HepG2 (cell line): ENCODE measurements at regions not wholly inside any gene's neighbourhood (a gene's known extent, or its start where the extent isn't known, plus 50 kb on each side); places are given as distances from the start of the nearest gene placed in this dataset.
A peak's percentile ranks its signal among the peaks of the same experiment; 100 is the strongest.

ENCODE experiments used
- ATAC-seq: fragments of 200-7000 bp; cut with Tn5 transposase; 3 replicates; pipeline ENCODE4 v1.9.1; 2020; ENCODE audit warnings: mild to moderate bottlenecking, moderate library complexity
- BruUV-seq: library from RNA; stranded (reverse); fragments of 400-500 nt; replicated peaks from 2 replicates; lab custom pipeline; 2021; lab: Mats Ljungman, UMichigan
- CTCF ChIA-PET: fragments of 300-600 bp; formaldehyde crosslinking; extraction: SDS; loops from one replicate; lab custom pipeline; 2021; ENCODE audit warnings: low total read pairs, inconsistent platforms, low intra/inter-chr PET ratio; lab: Yijun Ruan, JAX
- POLR2A ChIA-PET: fragments of 350-600 bp; sonication (Branson Sonifier 250); formaldehyde crosslinking; loops from one replicate; lab custom pipeline; 2020; ENCODE audit warnings: antibody characterized with exemption, inconsistent platforms; lab: Yijun Ruan, JAX
- DNase-seq: peaks from one replicate; pipeline ENCODE4 v3.0.0-alpha.2; 2015; ENCODE audit warnings: low spot score
- FAIRE-seq: peaks from 3 replicates; lab custom pipeline; 2011; peaks lifted over from hg19 to GRCh38; lab: Jason Lieb, UNC
- H2AFZ ChIP-seq: one replicate; pipeline ENCODE4 v1.6.1; 2011; ENCODE audit warnings: low read length, inconsistent platforms
- H3K27ac ChIP-seq: fragments of 300-600 bp; 3 replicates; pipeline ENCODE4 v1.8.0; 2011; ENCODE audit warnings: mixed run types, mild to moderate bottlenecking, mixed read lengths, low read length, inconsistent platforms; ENCODE audit not compliant: insufficient read depth; ENCODE audit errors: extremely low read length
- H3K27me3 ChIP-seq, 2 experiments: fragments of 200-600 bp in 1 of 2; 2 replicates in 1 of 2; 3 replicates in 1 of 2; pipeline versions ENCODE4 v1.6.0 to v1.8.0; 2011; ENCODE audit warnings: low read length in 2 of 2, mild to moderate bottlenecking in 2 of 2, moderate library complexity in 2 of 2, inconsistent platforms in 1 of 2; ENCODE audit not compliant: insufficient read depth in 2 of 2, control insufficient read depth in 1 of 2
- H3K36me3 ChIP-seq, 2 experiments: fragments of 200-600 bp in 1 of 2; replicated peaks in 1 of 2; 2 replicates in 1 of 2; 3 replicates in 1 of 2; pipeline versions ENCODE4 v1.5.1 to v1.8.0; 2011; ENCODE audit warnings: low read length in 2 of 2, inconsistent platforms in 1 of 2; ENCODE audit not compliant: insufficient read depth in 2 of 2, control insufficient read depth in 1 of 2
- H3K4me1 ChIP-seq: 2 replicates; pipeline ENCODE4 v1.5.1; 2012; ENCODE audit warnings: low read length, inconsistent platforms; ENCODE audit not compliant: insufficient read depth
- H3K4me2 ChIP-seq: 2 replicates; pipeline ENCODE4 v1.6.0; 2011; ENCODE audit warnings: low read depth, low read length, inconsistent platforms
- H3K4me3 ChIP-seq, 3 experiments: fragments of 200-600 bp in 1 of 3; sonication (generic), shearing (Covaris generic) in 1 of 3; replicated peaks in 1 of 3; 2 replicates each; pipeline ENCODE4 v1.5.1; 2011 to 2016; ENCODE audit warnings: low read length in 3 of 3, inconsistent platforms in 2 of 3, low read depth in 2 of 3, mild to moderate bottlenecking in 2 of 3, control low read depth in 1 of 3, mixed read lengths in 1 of 3; ENCODE audit not compliant: insufficient read depth in 1 of 3
- H3K79me2 ChIP-seq: one replicate; pipeline ENCODE4 v1.6.1; 2011; ENCODE audit warnings: low read length, inconsistent platforms; ENCODE audit not compliant: insufficient read depth
- H3K9ac ChIP-seq: 2 replicates; pipeline ENCODE4 v1.6.0; 2011; ENCODE audit warnings: mild to moderate bottlenecking, low read depth, low read length, inconsistent platforms; ENCODE audit not compliant: insufficient read depth
- H3K9me3 ChIP-seq: 2 replicates; pipeline ENCODE4 v1.5.1; 2012; ENCODE audit warnings: mild to moderate bottlenecking, low read length
- H4K20me1 ChIP-seq: 2 replicates; pipeline ENCODE4 v1.6.0; 2011; ENCODE audit warnings: inconsistent platforms, mild to moderate bottlenecking, low read length, moderate library complexity; ENCODE audit not compliant: insufficient read depth
- DZIP1 ChIP-seq: sonication (generic); formaldehyde crosslinking; IDR thresholded peaks from 2 replicates; pipeline ENCODE4 v1.5.0; 2020; ENCODE audit warnings: mild to moderate bottlenecking, missing genetic modification reagents
- FLYWCH1 ChIP-seq: sonication (generic); formaldehyde crosslinking; IDR thresholded peaks from 2 replicates; pipeline ENCODE4 v1.8.1; 2023; ENCODE audit warnings: mild to moderate bottlenecking, missing genetic modification reagents
- HINFP ChIP-seq: sonication (generic); formaldehyde crosslinking; IDR thresholded peaks from 2 replicates; pipeline ENCODE4 v1.4.0; 2020; ENCODE audit warnings: low read depth, mild to moderate bottlenecking, missing genetic modification reagents
- NPAS2 ChIP-seq: sonication (generic); formaldehyde crosslinking; IDR thresholded peaks from 2 replicates; pipeline ENCODE4 v1.8.0; 2022; ENCODE audit warnings: mild to moderate bottlenecking, missing genetic modification reagents, borderline replicate concordance
- NR2F1 ChIP-seq, 2 experiments: fragments of 450-650 bp in 1 of 2; formaldehyde crosslinking in 1 of 2; IDR thresholded peaks; 2 replicates each; pipeline versions ENCODE4 v1.5.0 to v1.6.1; 2016 to 2020; ENCODE audit warnings: mild to moderate bottlenecking in 1 of 2, missing compliant biosample characterization in 1 of 2, missing genetic modification reagents in 1 of 2, moderate library complexity in 1 of 2
- NR2F6 ChIP-seq, 2 experiments: IDR thresholded peaks; 2 replicates each; pipeline ENCODE4 v1.6.1; 2016; ENCODE audit warnings: antibody characterized with exemption in 1 of 2, mild to moderate bottlenecking in 1 of 2
- STAG1 ChIP-seq: sonication (generic); formaldehyde crosslinking; IDR thresholded peaks from 2 replicates; pipeline ENCODE4 v1.4.0; 2020; ENCODE audit warnings: missing genetic modification reagents
- ZNF512B ChIP-seq: sonication (generic); formaldehyde crosslinking; IDR thresholded peaks from 2 replicates; pipeline ENCODE4 v1.5.1; 2020; ENCODE audit warnings: missing genetic modification reagents, mild to moderate bottlenecking, borderline replicate concordance
- ZNF781 ChIP-seq: sonication (generic); formaldehyde crosslinking; IDR thresholded peaks from 2 replicates; pipeline ENCODE4 v1.5.1; 2020; ENCODE audit warnings: borderline replicate concordance, mild to moderate bottlenecking, missing genetic modification reagents; ENCODE audit errors: not compliant biosample characterization
- WGBS: methylation state at CpG from one replicate; pipeline ENCODE4 v1.1.6; 2017; ENCODE audit warnings: low lambda C conversion rate; 5-methylcytosine and 5-hydroxymethylcytosine counted together
- in situ Hi-C: cut with HindIII; loops from 2 replicates; pipeline ENCODE4 v1.10.0; 2017; ENCODE audit warnings: low pct_unique_long_range_greater_than_20kb; ENCODE audit not compliant: extremely low pct_ligation_motif_present
- intact Hi-C: fragments of 100-400 bp; cut with micrococcal nuclease; formaldehyde crosslinking; loops from one replicate; pipeline ENCODE4 v1.10.0; 2022; ENCODE audit not compliant: unreplicated experiment

- ATAC-seq (no peak), FAIRE-seq (peak; percentile 26), DNase-seq (no peak)
- H3K4me1 ChIP-seq: peaks cover 9% of the 10 kb centered on the region; the same call in 1 of the 2 replicates
- no peak overlapping the region for H3K27ac ChIP-seq
- H3K4me2 ChIP-seq: no peak overlapping the region
- H3K4me3 ChIP-seq: no peak overlapping the region
- TF ChIP-seq NR2F1 (CRISPR knock-in tag; IDR thresholded peaks at IDR 0.05) (peak in 1 of 2 experiments; percentile 42; a peak in 1 of 4 replicates), NR2F6 (IDR thresholded peaks at IDR 0.05) (peak; percentile 21; the same call in 1 of the 2 replicates), NR2F6 (CRISPR knock-in tag; IDR thresholded peaks at IDR 0.05) (0 out of 2 replicates have a peak, but pooled peaks have one; percentile 23), NPAS2 (no peak)
- CTCF ChIA-PET: no interaction called here
- H3K36me3 ChIP-seq: no peaks in the 10 kb centered on the region
- intact Hi-C loops (no loop called here), in situ Hi-C loops (no loop called here)
- H2AFZ ChIP-seq: no peak overlapping the region
- H3K9ac ChIP-seq: no peak overlapping the region
- BruUV-seq: no TSS peak
- H3K27me3 ChIP-seq: no peaks in the 10 kb centered on the region; a peak in 1 of 5 replicates
- no peaks in the 10 kb centered on the region for H4K20me1 ChIP-seq
- 19% methylated on average over 1 of the region's 1 CpG for WGBS
- POLR2A ChIA-PET: interaction anchor here (0.8 kb wide), 1 partner anchor 53 kb away, joined by 5 read pairs; no protein-coding TSS in a partner anchor
- no peaks in the 10 kb centered on the region for H3K9me3 ChIP-seq
- no peaks in the 10 kb centered on the region for H3K79me2 ChIP-seq
Observed at GRCh38 chr2:62319070-62319469, 123.2 kb downstream of the B3GNT2 start.

DNA sequence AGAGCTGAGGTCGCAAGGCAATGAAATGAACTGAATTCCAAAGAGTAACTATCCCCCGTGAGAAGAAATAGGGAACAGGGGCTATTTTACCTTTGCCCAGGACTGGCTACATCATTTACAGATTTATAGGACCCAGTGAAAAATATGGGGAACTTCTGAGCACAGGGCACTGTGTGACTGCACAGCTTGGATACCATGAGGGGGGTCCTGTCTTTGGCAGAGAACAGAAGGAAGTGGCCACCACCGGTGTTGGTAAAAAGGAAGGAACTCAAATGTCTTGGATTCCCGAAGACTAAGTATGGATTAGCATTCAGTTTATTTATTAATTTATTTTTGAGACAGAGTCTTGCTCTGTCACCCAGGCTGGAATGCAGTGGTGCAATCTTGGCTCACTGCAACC is 119.6 kb downstream of the B3GNT2 start:
- intact Hi-C loops (no loop called here), in situ Hi-C loops (no loop called here)
- Histone ChIP-seq H3K27me3 (no peaks in the 10 kb centered on the region; a peak in 1 of 5 replicates), H3K27ac (no peak overlapping the region), H4K20me1 (no peaks in the 10 kb centered on the region), H3K4me1 (peaks cover 9% of the 10 kb centered on the region; the same call in 1 of the 2 replicates), H3K79me2 (no peaks in the 10 kb centered on the region), H3K36me3 (no peaks in the 10 kb centered on the region), H3K4me3 (no peak overlapping the region), H3K4me2 (no peak overlapping the region), H3K9ac (no peak overlapping the region), H2AFZ (no peak overlapping the region), H3K9me3 (no peaks in the 10 kb centered on the region)
- ChIA-PET CTCF (no interaction called here), POLR2A (no interaction called here)
- 75% methylated on average over 4 of the region's 4 CpGs for WGBS
- no TSS peak for BruUV-seq
- ATAC-seq (no peak), FAIRE-seq (no peak), DNase-seq (no peak)
- no peak for TF ChIP-seq STAG1 (CRISPR knock-in tag)
- no peak for TF ChIP-seq HINFP
- TF ChIP-seq DZIP1: no peak
- TF ChIP-seq ZNF512B (CRISPR knock-in tag): no peak
- no peak for TF ChIP-seq FLYWCH1 (CRISPR knock-in tag)
- no peak for TF ChIP-seq ZNF781 (CRISPR knock-in tag)
